KMS-11 (cell line): ENCODE measurements at regions not wholly inside any gene's neighbourhood (a gene's known extent, or its start where the extent isn't known, plus 50 kb on each side); places are given as distances from the start of the nearest gene placed in this dataset.

Experiments
- H2AFZ ChIP-seq: fragments of 200-600 bp; sonication (generic); 2 replicates; pipeline ENCODE4 v1.6.1; 2016; ENCODE audit warnings: antibody characterized with exemption, mixed run types, low read depth
- H3K27ac ChIP-seq: fragments of 200-600 bp; sonication (generic); 2 replicates; pipeline ENCODE4 v1.6.1; 2016; ENCODE audit warnings: mild to moderate bottlenecking, mixed run types
- H3K27me3 ChIP-seq: fragments of 200-600 bp; sonication (generic); 2 replicates; pipeline ENCODE4 v1.6.1; 2017; ENCODE audit warnings: mild to moderate bottlenecking, low read depth, mixed run types, moderate library complexity; ENCODE audit not compliant: insufficient read depth
- H3K36me3 ChIP-seq: fragments of 200-600 bp; sonication (generic); 2 replicates; pipeline ENCODE4 v1.6.1; 2017; ENCODE audit warnings: mild to moderate bottlenecking, mixed run types; ENCODE audit not compliant: insufficient read depth
- H3K4me1 ChIP-seq: fragments of 200-600 bp; sonication (generic); 2 replicates; pipeline ENCODE4 v1.6.1; 2016; ENCODE audit warnings: mild to moderate bottlenecking, low read depth, mixed run types; ENCODE audit not compliant: poor library complexity, severe bottlenecking
- H3K4me2 ChIP-seq: fragments of 200-600 bp; sonication (generic); 2 replicates; pipeline ENCODE4 v1.7.0; 2016; ENCODE audit warnings: mild to moderate bottlenecking, mixed run types
- H3K4me3 ChIP-seq: fragments of 200-600 bp; sonication (generic); IDR thresholded peaks from 2 replicates; pipeline ENCODE4 v1.6.1; 2017; ENCODE audit warnings: low read depth, low read length, mixed read lengths; ENCODE audit not compliant: insufficient read depth
- H3K79me2 ChIP-seq: fragments of 200-600 bp; sonication (generic); 2 replicates; pipeline ENCODE4 v1.6.1; 2016; ENCODE audit warnings: low read depth, mixed run types; ENCODE audit not compliant: insufficient read depth
- H3K9ac ChIP-seq: fragments of 200-600 bp; sonication (generic); 2 replicates; pipeline ENCODE4 v1.6.1; 2016; ENCODE audit warnings: mild to moderate bottlenecking, mixed run types
- H4K20me1 ChIP-seq: fragments of 200-600 bp; sonication (generic); 2 replicates; pipeline ENCODE4 v1.6.1; 2016; ENCODE audit warnings: mild to moderate bottlenecking, mixed run types; ENCODE audit not compliant: insufficient read depth
- TF ChIP-seq, protein P1 (sequence below): fragments of 200-600 bp; sonication (generic); conservative IDR thresholded peaks from 2 replicates; pipeline ENCODE4 v1.6.1; 2017; ENCODE audit warnings: low read depth, mild to moderate bottlenecking, antibody characterized with exemption, low read length, moderate library complexity, mixed read lengths

DNA sequence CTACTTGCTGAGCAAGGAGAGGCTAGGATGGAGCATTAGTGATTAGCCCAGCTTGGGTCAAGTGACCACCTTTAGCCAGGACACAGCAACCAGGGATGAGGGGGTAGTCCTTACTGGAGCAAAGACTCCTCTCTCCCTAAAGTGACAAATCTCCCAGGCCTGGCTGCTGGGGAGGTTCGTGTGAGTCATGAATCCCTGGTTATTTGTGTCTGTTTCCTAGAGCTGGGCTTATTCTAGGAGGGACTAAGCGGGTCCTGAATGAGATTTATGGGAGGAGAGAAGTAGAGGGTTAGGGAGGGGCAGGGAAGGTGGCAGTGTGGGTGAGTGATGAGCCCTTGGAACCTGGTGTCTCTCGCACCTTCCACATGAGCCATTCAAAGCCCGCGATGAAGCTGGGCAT, 487.3 kb downstream of the TSHZ3 start:
- TF ChIP-seq, protein P1, sequence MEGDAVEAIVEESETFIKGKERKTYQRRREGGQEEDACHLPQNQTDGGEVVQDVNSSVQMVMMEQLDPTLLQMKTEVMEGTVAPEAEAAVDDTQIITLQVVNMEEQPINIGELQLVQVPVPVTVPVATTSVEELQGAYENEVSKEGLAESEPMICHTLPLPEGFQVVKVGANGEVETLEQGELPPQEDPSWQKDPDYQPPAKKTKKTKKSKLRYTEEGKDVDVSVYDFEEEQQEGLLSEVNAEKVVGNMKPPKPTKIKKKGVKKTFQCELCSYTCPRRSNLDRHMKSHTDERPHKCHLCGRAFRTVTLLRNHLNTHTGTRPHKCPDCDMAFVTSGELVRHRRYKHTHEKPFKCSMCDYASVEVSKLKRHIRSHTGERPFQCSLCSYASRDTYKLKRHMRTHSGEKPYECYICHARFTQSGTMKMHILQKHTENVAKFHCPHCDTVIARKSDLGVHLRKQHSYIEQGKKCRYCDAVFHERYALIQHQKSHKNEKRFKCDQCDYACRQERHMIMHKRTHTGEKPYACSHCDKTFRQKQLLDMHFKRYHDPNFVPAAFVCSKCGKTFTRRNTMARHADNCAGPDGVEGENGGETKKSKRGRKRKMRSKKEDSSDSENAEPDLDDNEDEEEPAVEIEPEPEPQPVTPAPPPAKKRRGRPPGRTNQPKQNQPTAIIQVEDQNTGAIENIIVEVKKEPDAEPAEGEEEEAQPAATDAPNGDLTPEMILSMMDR, result no peak
- H3K4me2 ChIP-seq, result no peak overlapping the region
- no peak overlapping the region for H3K27ac ChIP-seq
- H3K4me1 ChIP-seq, result no peaks in the 10 kb centered on the region
- H3K79me2 ChIP-seq, result no peaks in the 10 kb centered on the region
- no peaks in the 10 kb centered on the region for H3K36me3 ChIP-seq
- H3K9ac ChIP-seq, result no peak overlapping the region
- H3K4me3 ChIP-seq, result no peak overlapping the region
- H3K27me3 ChIP-seq, result no peaks in the 10 kb centered on the region
- no peaks in the 10 kb centered on the region for H4K20me1 ChIP-seq
- H2AFZ ChIP-seq, result no peak overlapping the region

DNA sequence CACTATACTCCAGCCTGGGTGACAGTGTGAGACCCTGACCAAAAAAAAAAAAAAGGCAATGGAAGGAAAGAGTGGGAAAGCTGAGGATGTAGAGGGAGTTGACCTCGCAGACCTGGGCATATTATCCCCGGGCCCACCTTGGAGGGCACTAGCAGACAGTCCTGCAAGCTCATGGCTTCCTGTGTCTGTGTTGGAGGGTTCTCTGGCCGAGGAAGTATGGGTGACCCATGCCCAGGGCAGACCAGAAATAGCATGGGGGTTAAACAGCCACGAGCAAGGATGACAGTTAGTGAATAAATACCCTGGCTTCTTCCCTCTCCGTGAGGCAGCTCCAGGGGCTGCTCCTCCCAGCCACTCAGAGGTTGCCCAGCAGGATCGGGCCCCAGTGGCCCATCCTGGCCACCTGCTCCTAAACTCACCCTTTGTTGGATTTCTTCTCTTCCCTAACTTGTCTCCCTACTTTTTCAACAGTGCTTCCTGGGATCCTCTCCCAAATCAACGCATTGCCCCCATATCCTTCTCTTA, 485.8 kb downstream of the ZNF536 start:
- Histone ChIP-seq H3K79me2 (no peaks in the 10 kb centered on the region), H3K4me1 (no peaks in the 10 kb centered on the region), H4K20me1 (no peaks in the 10 kb centered on the region), H3K36me3 (no peaks in the 10 kb centered on the region), H3K4me3 (no peak overlapping the region), H3K9ac (no peak overlapping the region), H3K4me2 (no peak overlapping the region), H3K27me3 (no peaks in the 10 kb centered on the region), H2AFZ (no peak overlapping the region), H3K27ac (no peak overlapping the region)
- TF ChIP-seq, protein P1, result no peak

DNA sequence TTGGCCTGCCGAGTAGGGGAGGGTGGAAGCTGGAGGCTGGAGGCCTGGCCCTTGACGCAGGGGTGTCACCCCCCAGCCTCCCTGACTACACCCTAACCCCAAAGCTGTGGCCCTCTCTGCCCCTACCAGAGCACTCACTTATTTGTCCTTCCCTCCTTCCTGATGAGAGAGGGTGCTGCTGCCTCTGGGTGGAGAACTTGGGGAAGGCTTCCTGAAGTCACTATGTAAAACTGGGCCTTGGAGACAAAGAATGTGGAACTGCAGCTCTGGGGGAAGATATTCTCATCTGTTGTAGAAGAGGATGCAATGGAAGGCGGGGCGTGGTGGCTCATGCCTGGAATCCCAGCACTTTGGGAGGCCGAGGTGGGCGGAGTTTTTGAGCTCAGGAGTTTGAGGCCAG, 485.2 kb downstream of the ZNF536 start:
- H3K4me3 ChIP-seq, result no peak overlapping the region
- H3K4me1 ChIP-seq, result no peaks in the 10 kb centered on the region
- no peak overlapping the region for H2AFZ ChIP-seq
- no peaks in the 10 kb centered on the region for H4K20me1 ChIP-seq
- no peaks in the 10 kb centered on the region for H3K36me3 ChIP-seq
- TF ChIP-seq, protein P1, result no peak
- H3K27me3 ChIP-seq, result no peaks in the 10 kb centered on the region
- H3K4me2 ChIP-seq, result no peak overlapping the region
- H3K79me2 ChIP-seq, result no peaks in the 10 kb centered on the region
- H3K27ac ChIP-seq, result no peak overlapping the region
- no peak overlapping the region for H3K9ac ChIP-seq

DNA sequence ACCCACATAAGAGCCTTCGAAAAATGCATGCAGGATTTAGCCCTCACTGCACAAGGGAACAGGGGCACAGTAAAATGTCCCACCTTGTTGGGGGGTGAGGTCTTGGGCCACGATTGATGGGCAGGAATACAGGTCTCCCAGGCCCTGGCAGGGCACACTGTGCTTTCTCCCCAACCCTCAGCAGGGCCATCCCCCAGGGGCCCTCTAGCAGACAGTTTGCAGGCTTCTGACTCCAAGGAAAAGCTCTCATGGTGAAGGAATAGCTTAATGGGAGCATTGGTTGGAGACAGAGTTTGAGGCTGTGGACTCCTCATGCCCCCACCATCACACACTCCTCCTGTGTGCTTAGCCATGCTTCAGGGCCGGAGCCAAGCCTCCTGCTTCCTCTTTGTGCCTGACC, 484.6 kb downstream of the ZNF536 start:
- Histone ChIP-seq H4K20me1 (no peaks in the 10 kb centered on the region), H3K36me3 (no peaks in the 10 kb centered on the region), H3K4me3 (no peak overlapping the region), H3K27me3 (no peaks in the 10 kb centered on the region), H3K79me2 (no peaks in the 10 kb centered on the region), H3K27ac (no peak overlapping the region), H3K4me1 (no peaks in the 10 kb centered on the region), H3K9ac (no peak overlapping the region), H2AFZ (no peak overlapping the region), H3K4me2 (no peak overlapping the region)
- TF ChIP-seq, protein P1, result no peak

DNA sequence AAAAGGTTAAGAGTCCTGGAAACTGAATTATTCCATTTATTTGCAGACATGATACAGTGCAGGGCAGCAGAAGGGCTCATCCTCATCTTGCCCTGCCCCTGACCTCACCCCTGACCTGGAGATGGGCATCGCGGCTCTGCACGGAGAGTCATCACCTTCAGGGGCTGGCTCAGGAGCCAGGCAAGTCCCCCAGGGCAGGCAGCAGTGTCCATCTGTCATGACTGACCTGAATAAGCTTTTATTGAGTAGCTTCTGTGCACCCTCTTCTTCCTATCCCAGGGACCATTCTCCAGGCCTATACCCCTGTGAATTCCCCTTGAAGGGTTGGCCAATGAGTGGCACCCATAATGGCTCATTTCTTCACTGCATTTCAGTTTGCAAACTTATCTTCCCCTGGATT, 484.2 kb downstream of the ZNF536 start:
- Histone ChIP-seq H4K20me1 (no peaks in the 10 kb centered on the region), H3K27ac (no peak overlapping the region), H3K4me1 (no peaks in the 10 kb centered on the region), H2AFZ (no peak overlapping the region), H3K9ac (no peak overlapping the region), H3K36me3 (no peaks in the 10 kb centered on the region), H3K4me2 (no peak overlapping the region), H3K4me3 (no peak overlapping the region), H3K79me2 (no peaks in the 10 kb centered on the region), H3K27me3 (no peaks in the 10 kb centered on the region)
- TF ChIP-seq, protein P1, result no peak
